ENCODE measurements at regions not wholly inside any gene's neighbourhood (a gene's known extent, or its start where the extent isn't known, plus 50 kb on each side); places are given as distances from the start of the nearest gene placed in this dataset.

DNA sequence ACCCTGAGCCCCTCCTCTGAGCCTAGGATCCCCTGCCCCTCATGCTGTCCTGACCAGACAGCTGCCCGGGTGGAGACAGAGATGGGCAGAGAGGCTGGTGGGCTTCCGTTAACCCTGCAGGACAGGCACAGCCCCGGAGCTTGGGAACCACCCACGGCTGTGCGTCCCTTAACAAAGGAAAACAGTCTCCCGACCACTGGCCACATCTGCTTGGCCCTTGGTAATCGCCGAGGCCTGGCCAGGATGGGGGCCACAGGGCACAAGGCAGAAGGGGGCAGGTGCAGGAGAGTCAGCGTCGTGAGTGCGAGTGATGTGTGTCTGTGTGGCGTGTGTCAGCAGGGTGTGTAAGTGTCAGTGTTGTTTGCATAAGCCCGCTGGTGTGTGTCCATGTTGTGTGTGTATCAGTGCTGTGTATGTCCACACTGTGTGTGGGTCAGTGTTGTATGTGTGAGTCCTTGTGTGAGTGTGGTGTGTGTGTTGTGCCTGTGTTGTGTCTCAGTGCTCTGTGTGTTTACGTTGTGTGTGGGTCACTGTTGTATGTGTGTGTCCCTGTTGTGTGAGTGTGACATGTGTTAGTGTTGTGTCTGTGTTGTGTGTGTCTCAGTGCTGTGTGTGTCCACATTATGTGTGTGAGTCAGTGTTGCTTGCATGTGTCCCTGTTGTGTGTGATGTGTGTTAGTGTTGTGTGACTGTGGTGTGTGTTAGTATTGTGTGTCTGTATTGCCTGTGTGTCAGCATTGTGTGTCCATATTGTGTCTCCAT, 369.5 kb downstream of the BRD1 start:
- in situ Hi-C loops (cut with MboI), result no loop called here
- Histone ChIP-seq H3K27ac (no peak overlapping the region), H3K4me3 (no peak overlapping the region), H3K4me2 (ENCODE audit: unreplicated experiment) (no peak overlapping the region), H2AFZ (no peak overlapping the region), H3K4me1 (ENCODE audit: insufficient read depth) (no peaks in the 10 kb centered on the region), H4K20me1 (ENCODE audit: insufficient read depth) (no peaks in the 10 kb centered on the region), H3K36me3 (ENCODE audit: low read depth) (no peaks in the 10 kb centered on the region), H3K9me3 (ENCODE audit: low read depth) (no peaks in the 10 kb centered on the region), H3K27me3 (replicated peaks; ENCODE audit: insufficient read depth) (no peaks in the 10 kb centered on the region), H3K79me2 (ENCODE audit: insufficient read depth) (no peaks in the 10 kb centered on the region), H3F3A (ENCODE audit: insufficient read depth) (no peaks in the 10 kb centered on the region), H3K9ac (no peak overlapping the region), H3K9me2 (ENCODE audit: insufficient read depth) (no peaks in the 10 kb centered on the region)
- WGBS, 2 experiments (ENCODE audit: low coverage in 1 of 2, low lambda C conversion rate in 2 of 2, missing lambda C conversion rate in 2 of 2), result 48 to 52% methylated on average over 14 of the region's 14 CpGs
- no peak for TF ChIP-seq EZH2 (IDR thresholded peaks at IDR 0.05; ENCODE audit: insufficient read depth, poor library complexity, severe bottlenecking)
- no peak for TF ChIP-seq EZH2phosphoT487 (IDR thresholded peaks at IDR 0.05; ENCODE audit: insufficient read depth, low read depth)
- DNase-seq, result no peak

DNA sequence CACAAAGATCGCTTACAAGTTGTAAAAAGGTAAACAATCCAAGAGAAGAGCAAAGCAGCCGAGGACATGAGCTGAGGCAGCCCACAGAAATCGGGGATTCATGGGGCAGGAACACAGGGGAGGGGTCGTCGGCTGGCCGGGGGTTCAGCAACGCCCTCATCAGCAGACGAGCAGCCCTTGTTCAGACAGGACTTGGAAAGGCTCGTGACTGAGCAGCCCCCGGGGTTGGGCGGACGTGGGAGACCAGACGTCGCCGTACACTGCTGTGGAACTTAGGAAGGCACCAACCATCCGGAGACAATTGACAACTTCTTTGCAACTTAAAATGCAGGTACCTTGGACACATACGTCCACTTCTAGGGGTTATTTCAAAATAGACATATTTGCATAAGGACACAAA, 370.5 kb downstream of the BRD1 start:
- Histone ChIP-seq H3K4me2 (ENCODE audit: unreplicated experiment) (no peak overlapping the region), H3K9me2 (ENCODE audit: insufficient read depth) (no peaks in the 10 kb centered on the region), H4K20me1 (ENCODE audit: insufficient read depth) (no peaks in the 10 kb centered on the region), H3K79me2 (ENCODE audit: insufficient read depth) (no peaks in the 10 kb centered on the region), H3K27me3 (replicated peaks; ENCODE audit: insufficient read depth) (no peaks in the 10 kb centered on the region), H2AFZ (no peak overlapping the region), H3K4me3 (no peak overlapping the region), H3K9me3 (ENCODE audit: low read depth) (no peaks in the 10 kb centered on the region), H3K9ac (no peak overlapping the region), H3K4me1 (ENCODE audit: insufficient read depth) (no peaks in the 10 kb centered on the region), H3F3A (ENCODE audit: insufficient read depth) (no peaks in the 10 kb centered on the region), H3K36me3 (ENCODE audit: low read depth) (no peaks in the 10 kb centered on the region), H3K27ac (no peak overlapping the region)
- DNase-seq, result no peak
- TF ChIP-seq EZH2 (IDR thresholded peaks at IDR 0.05; ENCODE audit: insufficient read depth, poor library complexity, severe bottlenecking), result no peak
- no peak for TF ChIP-seq EZH2phosphoT487 (IDR thresholded peaks at IDR 0.05; ENCODE audit: insufficient read depth, low read depth)
- WGBS, 2 experiments (ENCODE audit: low coverage in 1 of 2, low lambda C conversion rate in 2 of 2, missing lambda C conversion rate in 2 of 2), result 9 to 14% methylated on average over 15 to 17 of the region's 17 CpGs
- in situ Hi-C loops (cut with MboI), result no loop called here

DNA sequence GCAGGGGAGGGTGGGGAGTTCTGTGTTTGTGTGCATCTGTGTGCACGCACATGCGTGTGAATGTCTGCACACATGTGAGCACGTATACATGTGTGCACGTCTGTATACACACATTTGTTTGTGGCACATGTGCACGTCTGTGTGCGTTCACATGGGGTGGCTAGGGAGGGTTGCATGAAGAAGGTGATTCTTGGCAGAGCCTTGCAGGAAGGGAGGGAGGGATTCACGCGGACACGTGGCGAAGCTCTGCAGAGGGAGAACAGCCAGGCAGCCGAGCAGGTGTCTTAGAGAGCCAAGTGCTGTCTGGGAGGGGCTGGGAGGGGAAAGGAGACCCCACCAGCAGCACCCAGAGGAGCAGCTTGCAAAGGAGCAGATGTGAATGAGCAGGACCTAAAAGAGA, 372.1 kb downstream of the BRD1 start:
- Histone ChIP-seq H2AFZ (no peak overlapping the region), H3F3A (ENCODE audit: insufficient read depth) (no peaks in the 10 kb centered on the region), H3K27me3 (replicated peaks; ENCODE audit: insufficient read depth) (no peaks in the 10 kb centered on the region), H4K20me1 (ENCODE audit: insufficient read depth) (no peaks in the 10 kb centered on the region), H3K9me3 (ENCODE audit: low read depth) (no peaks in the 10 kb centered on the region), H3K79me2 (ENCODE audit: insufficient read depth) (no peaks in the 10 kb centered on the region), H3K9ac (no peak overlapping the region), H3K4me3 (no peak overlapping the region), H3K9me2 (ENCODE audit: insufficient read depth) (no peaks in the 10 kb centered on the region), H3K27ac (no peak overlapping the region), H3K36me3 (ENCODE audit: low read depth) (no peaks in the 10 kb centered on the region), H3K4me2 (ENCODE audit: unreplicated experiment) (no peak overlapping the region), H3K4me1 (ENCODE audit: insufficient read depth) (no peaks in the 10 kb centered on the region)
- no peak for DNase-seq
- in situ Hi-C loops (cut with MboI), result no loop called here
- WGBS, 2 experiments (ENCODE audit: low coverage in 1 of 2, low lambda C conversion rate in 2 of 2, missing lambda C conversion rate in 2 of 2), result 6 to 13% methylated on average over 11 of the region's 11 CpGs
- TF ChIP-seq EZH2 (IDR thresholded peaks at IDR 0.05; ENCODE audit: insufficient read depth, poor library complexity, severe bottlenecking) (no peak), EZH2phosphoT487 (IDR thresholded peaks at IDR 0.05; ENCODE audit: insufficient read depth, low read depth) (no peak)

DNA sequence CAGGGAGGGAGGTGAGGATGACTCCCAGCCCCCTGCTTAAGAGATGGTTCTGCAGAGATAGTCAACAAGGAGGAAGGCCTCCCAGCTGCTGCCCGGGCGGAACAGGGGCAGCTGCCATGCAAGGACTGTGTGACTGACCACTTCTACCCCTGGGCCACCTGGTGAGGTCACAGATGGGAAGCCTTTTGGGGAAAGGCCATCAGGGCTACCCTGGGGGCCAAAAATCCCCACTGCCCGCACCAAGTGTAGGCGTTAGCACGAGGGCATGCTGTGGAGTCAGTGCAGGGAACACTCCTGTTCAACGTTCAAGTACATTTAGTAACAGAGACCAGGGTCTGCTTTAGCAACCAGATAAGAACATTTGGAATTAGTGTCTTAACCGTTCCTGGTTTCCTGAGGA, 372.9 kb downstream of the BRD1 start:
- TF ChIP-seq EZH2 (IDR thresholded peaks at IDR 0.05; ENCODE audit: insufficient read depth, poor library complexity, severe bottlenecking) (no peak), EZH2phosphoT487 (IDR thresholded peaks at IDR 0.05; ENCODE audit: insufficient read depth, low read depth) (no peak)
- Histone ChIP-seq H2AFZ (no peak overlapping the region), H3K27me3 (replicated peaks; ENCODE audit: insufficient read depth) (no peaks in the 10 kb centered on the region), H3F3A (ENCODE audit: insufficient read depth) (no peaks in the 10 kb centered on the region), H3K27ac (no peak overlapping the region), H3K79me2 (ENCODE audit: insufficient read depth) (no peaks in the 10 kb centered on the region), H3K9me2 (ENCODE audit: insufficient read depth) (no peaks in the 10 kb centered on the region), H3K9me3 (ENCODE audit: low read depth) (no peaks in the 10 kb centered on the region), H3K4me3 (no peak overlapping the region), H3K4me1 (ENCODE audit: insufficient read depth) (no peaks in the 10 kb centered on the region), H3K4me2 (ENCODE audit: unreplicated experiment) (no peak overlapping the region), H4K20me1 (ENCODE audit: insufficient read depth) (no peaks in the 10 kb centered on the region), H3K9ac (no peak overlapping the region), H3K36me3 (ENCODE audit: low read depth) (no peaks in the 10 kb centered on the region)
- 13 to 15% methylated on average over 7 of the region's 7 CpGs for WGBS, 2 experiments (ENCODE audit: low coverage in 1 of 2, low lambda C conversion rate in 2 of 2, missing lambda C conversion rate in 2 of 2)
- in situ Hi-C loops (cut with MboI), result no loop called here
- no peak for DNase-seq
